Esophagus squamous epithelium (tissue), 4 donors: ENCODE measurements at regions not wholly inside any gene's neighbourhood (a gene's known extent, or its start where the extent isn't known, plus 50 kb on each side); places are given as distances from the start of the nearest gene placed in this dataset.

Experiments used
- POLR2A ChIP-seq, 4 donors: fragments of 450-650 bp; IDR thresholded peaks; one replicate each; pipeline ENCODE4 v1.6.1; 2017; ENCODE audit warnings: antibody characterized with exemption in 4 of 4, mild to moderate bottlenecking in 4 of 4, moderate library complexity in 3 of 4
- TF ChIP-seq, protein P1 (sequence below), 6 experiments: fragments of 450-650 bp in 4 of 6; fragments of 200-600 bp in 2 of 6; sonication (generic) in 2 of 6; IDR thresholded peaks; one replicate each; pipeline ENCODE4 v1.5.1; 2016 to 2019; ENCODE audit warnings: antibody characterized with exemption in 6 of 6, mild to moderate bottlenecking in 4 of 6, moderate library complexity in 4 of 6

DNA sequence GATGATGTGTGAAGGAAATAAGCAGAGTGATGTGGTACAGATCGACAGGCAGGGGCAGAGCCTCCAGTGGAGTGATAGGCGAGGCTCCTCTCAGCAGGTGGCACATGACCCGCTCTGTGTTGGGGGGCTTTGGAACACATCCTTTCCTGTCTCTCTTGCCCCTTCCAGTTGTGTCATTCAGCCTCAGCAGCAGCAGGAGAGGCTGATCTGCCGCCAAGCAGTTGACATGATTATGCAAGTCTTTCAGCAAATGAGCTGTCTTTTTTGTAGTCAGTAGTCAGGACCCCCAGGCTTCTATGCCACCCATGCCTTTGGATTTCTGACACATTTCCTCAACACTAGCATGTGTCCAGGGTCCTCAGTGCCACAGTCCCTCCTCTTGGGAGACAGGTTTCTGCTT lies 307.1 kb upstream of the C1orf174 start:
- TF ChIP-seq, protein P1, sequence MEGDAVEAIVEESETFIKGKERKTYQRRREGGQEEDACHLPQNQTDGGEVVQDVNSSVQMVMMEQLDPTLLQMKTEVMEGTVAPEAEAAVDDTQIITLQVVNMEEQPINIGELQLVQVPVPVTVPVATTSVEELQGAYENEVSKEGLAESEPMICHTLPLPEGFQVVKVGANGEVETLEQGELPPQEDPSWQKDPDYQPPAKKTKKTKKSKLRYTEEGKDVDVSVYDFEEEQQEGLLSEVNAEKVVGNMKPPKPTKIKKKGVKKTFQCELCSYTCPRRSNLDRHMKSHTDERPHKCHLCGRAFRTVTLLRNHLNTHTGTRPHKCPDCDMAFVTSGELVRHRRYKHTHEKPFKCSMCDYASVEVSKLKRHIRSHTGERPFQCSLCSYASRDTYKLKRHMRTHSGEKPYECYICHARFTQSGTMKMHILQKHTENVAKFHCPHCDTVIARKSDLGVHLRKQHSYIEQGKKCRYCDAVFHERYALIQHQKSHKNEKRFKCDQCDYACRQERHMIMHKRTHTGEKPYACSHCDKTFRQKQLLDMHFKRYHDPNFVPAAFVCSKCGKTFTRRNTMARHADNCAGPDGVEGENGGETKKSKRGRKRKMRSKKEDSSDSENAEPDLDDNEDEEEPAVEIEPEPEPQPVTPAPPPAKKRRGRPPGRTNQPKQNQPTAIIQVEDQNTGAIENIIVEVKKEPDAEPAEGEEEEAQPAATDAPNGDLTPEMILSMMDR (IDR thresholded peaks at IDR 0.05) = no peak
- no peak for TF ChIP-seq POLR2A (IDR thresholded peaks at IDR 0.05)
